Tibial nerve (tissue), 4 donors: ENCODE measurements at regions not wholly inside any gene's neighbourhood (a gene's known extent, or its start where the extent isn't known, plus 50 kb on each side); places are given as distances from the start of the nearest gene placed in this dataset.

Experiments used
- CTCF ChIP-seq, 5 experiments: fragments of 200-600 bp in 3 of 5; fragments of 450-650 bp in 2 of 5; sonication (generic) in 3 of 5; IDR thresholded peaks; one replicate each; pipeline ENCODE4 v1.5.1; 2016 to 2019; ENCODE audit warnings: antibody characterized with exemption in 5 of 5, mild to moderate bottlenecking in 3 of 5, moderate library complexity in 2 of 5
- EP300 ChIP-seq, 2 donors: sonication (generic); formaldehyde crosslinking; IDR thresholded peaks; one replicate each; pipeline ENCODE4 v1.6.1; 2017; ENCODE audit warnings: antibody characterized with exemption in 2 of 2, mild to moderate bottlenecking in 1 of 2
- POLR2A ChIP-seq, 2 donors: fragments of 450-650 bp; IDR thresholded peaks; one replicate each; pipeline ENCODE4 v1.6.1; 2017; ENCODE audit warnings: antibody characterized with exemption in 2 of 2, mild to moderate bottlenecking in 2 of 2, moderate library complexity in 2 of 2

GRCh38 chr3:146834917-146835316 is 229.8 kb upstream of the PLSCR5 start:
- TF ChIP-seq CTCF (IDR thresholded peaks at IDR 0.05) = no peak
- no peak for TF ChIP-seq EP300 (IDR thresholded peaks at IDR 0.05)
- no peak for TF ChIP-seq POLR2A (IDR thresholded peaks at IDR 0.05)
